Mesenchymal stem cell (in vitro differentiated cells and primary cell): ENCODE measurements at regions not wholly inside any gene's neighbourhood (a gene's known extent, or its start where the extent isn't known, plus 50 kb on each side); places are given as distances from the start of the nearest gene placed in this dataset.
A peak's percentile ranks its signal among the peaks of the same experiment; 100 is the strongest.

Experiments used
- DNase-seq: peaks from one replicate; pipeline ENCODE4 v3.0.0-alpha.2; 2013
- H2AFZ ChIP-seq: one replicate; pipeline ENCODE4 v1.6.1; 2013; ENCODE audit warnings: low read depth, mild to moderate bottlenecking, control low read depth, inconsistent platforms, low read length, moderate library complexity
- H2AK5ac ChIP-seq: 2 replicates; pipeline ENCODE4 v1.6.1; 2013; ENCODE audit warnings: low read length, moderate library complexity, mild to moderate bottlenecking, inconsistent platforms; ENCODE audit not compliant: severe bottlenecking
- H2BK120ac ChIP-seq: one replicate; pipeline ENCODE4 v1.6.1; 2013; ENCODE audit warnings: low read depth, mild to moderate bottlenecking, inconsistent platforms, low read length, moderate library complexity
- H2BK12ac ChIP-seq, 2 experiments: one replicate each; pipeline ENCODE4 v1.6.1; 2013; ENCODE audit warnings: inconsistent platforms in 2 of 2, low read length in 2 of 2, mild to moderate bottlenecking in 2 of 2, moderate library complexity in 2 of 2, control low read depth in 1 of 2
- H2BK15ac ChIP-seq: one replicate; pipeline ENCODE4 v1.6.1; 2013; ENCODE audit warnings: mild to moderate bottlenecking, low read depth, inconsistent platforms; ENCODE audit not compliant: poor library complexity, severe bottlenecking
- H2BK5ac ChIP-seq: 2 replicates; pipeline ENCODE4 v1.6.1; 2013; ENCODE audit warnings: low read depth, mild to moderate bottlenecking, low read length, control low read depth, inconsistent platforms; ENCODE audit not compliant: poor library complexity, severe bottlenecking
- H3K14ac ChIP-seq, 2 experiments: one replicate each; pipeline ENCODE4 v1.6.1; 2013; ENCODE audit warnings: inconsistent platforms in 2 of 2, low read length in 2 of 2, control low read depth in 1 of 2, mild to moderate bottlenecking in 1 of 2, moderate library complexity in 1 of 2
- H3K18ac ChIP-seq, 2 experiments: one replicate each; pipeline ENCODE4 v1.6.1; 2013; ENCODE audit warnings: inconsistent platforms in 2 of 2, low read length in 2 of 2, control low read depth in 1 of 2, low read depth in 1 of 2, mild to moderate bottlenecking in 1 of 2
- H3K23ac ChIP-seq, 2 experiments: one replicate each; pipeline ENCODE4 v1.6.1; 2013; ENCODE audit warnings: inconsistent platforms in 2 of 2, low read length in 2 of 2, mild to moderate bottlenecking in 2 of 2, moderate library complexity in 2 of 2, control low read depth in 1 of 2
- H3K27ac ChIP-seq: 2 replicates; pipeline ENCODE4 v1.5.1; 2013; ENCODE audit warnings: mild to moderate bottlenecking, moderate library complexity, low read length, control low read depth, inconsistent platforms; ENCODE audit not compliant: poor library complexity, severe bottlenecking
- H3K27me3 ChIP-seq, 2 experiments: 2 replicates each; pipeline versions ENCODE4 v1.6.1 to v1.7.0; 2013; ENCODE audit warnings: low read length in 2 of 2, mild to moderate bottlenecking in 2 of 2, moderate library complexity in 2 of 2, control low read depth in 1 of 2, inconsistent platforms in 1 of 2; ENCODE audit not compliant: control insufficient read depth in 1 of 2, insufficient read depth in 1 of 2
- H3K36me3 ChIP-seq, 2 experiments: 2 replicates each; pipeline versions ENCODE4 v1.6.1 to v1.7.0; 2013; ENCODE audit warnings: low read length in 2 of 2, control low read depth in 1 of 2, inconsistent platforms in 1 of 2, low read depth in 1 of 2, mild to moderate bottlenecking in 1 of 2; ENCODE audit not compliant: insufficient read depth in 2 of 2, control insufficient read depth in 1 of 2
- H3K4ac ChIP-seq, 2 experiments: one replicate each; pipeline ENCODE4 v1.6.1; 2013; ENCODE audit warnings: inconsistent platforms in 2 of 2, low read length in 2 of 2, mild to moderate bottlenecking in 2 of 2, moderate library complexity in 2 of 2, control low read depth in 1 of 2, low read depth in 1 of 2
- H3K4me1 ChIP-seq: 2 replicates; pipeline ENCODE4 v1.6.1; 2013; ENCODE audit warnings: low read depth, low read length, control low read depth; ENCODE audit not compliant: control insufficient read depth, insufficient read depth
- H3K4me2 ChIP-seq: 2 replicates; pipeline ENCODE4 v1.6.1; 2013; ENCODE audit warnings: low read length, mild to moderate bottlenecking, inconsistent platforms; ENCODE audit not compliant: poor library complexity, severe bottlenecking
- H3K4me3 ChIP-seq, 2 experiments: 2 replicates each; pipeline versions ENCODE4 v1.5.1 to v1.7.0; 2013; ENCODE audit warnings: low read length in 2 of 2, mild to moderate bottlenecking in 2 of 2, control low read depth in 1 of 2, low read depth in 1 of 2; ENCODE audit not compliant: insufficient read depth in 1 of 2
- H3K79me1 ChIP-seq: replicated peaks from 2 replicates; pipeline ENCODE4 v1.6.1; 2013; ENCODE audit warnings: mild to moderate bottlenecking, control low read depth, low read length, inconsistent platforms; ENCODE audit not compliant: poor library complexity, severe bottlenecking
- H3K9ac ChIP-seq: 2 replicates; pipeline ENCODE4 v1.7.0; 2013; ENCODE audit warnings: mild to moderate bottlenecking, low read length, moderate library complexity
- H3K9me3 ChIP-seq: 2 replicates; pipeline ENCODE4 v1.7.0; 2013; ENCODE audit warnings: mild to moderate bottlenecking, low read length; ENCODE audit not compliant: control insufficient read depth
- H4K8ac ChIP-seq: one replicate; pipeline ENCODE4 v1.6.1; 2013; ENCODE audit warnings: inconsistent platforms, mild to moderate bottlenecking, low read length, moderate library complexity
- H4K91ac ChIP-seq: one replicate; pipeline ENCODE4 v1.6.1; 2013; ENCODE audit warnings: mild to moderate bottlenecking, low read length, inconsistent platforms
- WGBS: methylation state at CpG from one replicate; pipeline ENCODE4 v1.1.7; 2013; ENCODE audit warnings: mixed read lengths; 5-methylcytosine and 5-hydroxymethylcytosine counted together

DNA sequence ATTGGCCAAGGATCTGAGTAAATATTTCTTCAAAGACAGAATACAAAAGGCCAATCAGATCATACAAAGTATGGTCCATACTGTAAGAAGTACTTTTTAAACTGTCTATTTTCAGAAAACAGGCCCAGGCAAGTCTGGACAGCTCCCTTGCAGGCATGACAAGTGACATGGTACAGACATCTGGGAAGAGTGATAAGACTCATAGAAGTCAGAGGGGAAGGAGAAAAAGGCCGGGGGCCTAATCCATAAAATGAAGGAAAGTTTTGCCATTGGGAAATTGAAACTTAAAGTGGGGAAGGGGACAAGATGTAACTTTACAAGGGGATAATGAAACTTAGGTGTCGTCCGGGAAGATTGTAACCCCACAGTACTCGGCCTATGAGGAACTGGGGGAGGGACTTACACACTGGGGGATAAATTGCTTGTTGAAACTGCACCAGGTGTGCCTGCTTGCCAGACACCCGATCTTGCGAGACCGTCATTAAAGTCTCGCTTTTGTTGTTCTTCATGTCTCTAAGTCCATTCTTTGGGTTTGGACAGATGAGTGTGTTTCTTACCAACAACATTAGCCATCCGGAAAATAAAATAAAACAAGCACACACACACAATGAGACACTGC, 684.0 kb downstream of the CDH11 start:
- Histone ChIP-seq H2BK120ac (peak overlapping the region; percentile 77), H4K8ac (peak overlapping the region; percentile 69), H2AFZ (no peak overlapping the region), H3K23ac (no peak overlapping the region), H2BK5ac (no peak overlapping the region), H2BK12ac (peak overlapping the region in 1 of 2 experiments; percentile 79), H3K79me1 (no peaks in the 10 kb centered on the region), H3K9ac (no peak overlapping the region), H3K18ac (peak overlapping the region; percentile 84 to 92), H2AK5ac (peak overlapping the region; percentile 95), H2BK15ac (peak overlapping the region; percentile 89), H3K14ac (no peak overlapping the region), H3K36me3 (no peaks in the 10 kb centered on the region), H3K27me3 (no peaks in the 10 kb centered on the region), H4K91ac (peak overlapping the region; percentile 83), H3K4me2 (no peak overlapping the region), H3K9me3 (peaks cover 19% of the 10 kb centered on the region), H3K4me3 (no peak overlapping the region), H3K4me1 (no peaks in the 10 kb centered on the region), H3K4ac (peak overlapping the region; percentile 22 to 81), H3K27ac (no peak overlapping the region)
- 12% methylated on average over 8 of the region's 9 CpGs for WGBS
- peak; percentile 75 for DNase-seq

DNA sequence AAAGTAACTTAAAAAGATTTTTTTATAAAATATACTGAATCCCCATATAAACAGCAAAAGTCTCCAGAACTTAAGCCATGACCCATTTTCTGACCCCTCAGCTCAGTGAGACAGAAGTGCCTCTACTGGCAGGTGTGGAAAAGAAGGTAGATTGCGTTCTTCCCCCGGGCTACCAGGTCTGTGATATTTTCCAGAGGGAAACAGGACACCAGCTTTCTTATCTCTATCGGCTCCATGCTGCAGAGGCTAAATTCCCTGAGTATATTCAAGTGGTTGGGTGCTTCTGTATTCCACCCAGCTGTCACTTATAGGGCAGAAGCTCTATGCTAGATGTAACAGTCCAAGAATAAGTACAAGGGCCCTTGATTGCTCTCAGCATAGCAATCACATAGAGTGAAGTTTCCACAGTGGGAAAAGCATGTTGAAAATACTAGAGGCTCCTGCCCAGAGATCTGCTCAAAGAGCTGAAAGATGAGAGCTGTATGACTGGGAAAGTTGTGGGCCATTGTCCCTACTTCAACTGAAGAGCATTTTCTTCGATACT, 687.3 kb downstream of the CDH11 start:
- H3K4me1 ChIP-seq: no peaks in the 10 kb centered on the region
- no peak overlapping the region for H3K14ac ChIP-seq
- WGBS: 79% methylated on average over 4 of the region's 4 CpGs
- H3K4ac ChIP-seq: no peak overlapping the region
- H3K18ac ChIP-seq: peak overlapping the region in 1 of 2 experiments; percentile 21
- no peak overlapping the region for H4K8ac ChIP-seq
- no peak overlapping the region for H3K9ac ChIP-seq
- no peak overlapping the region for H3K23ac ChIP-seq
- no peak overlapping the region for H2BK12ac ChIP-seq
- no peak overlapping the region for H3K4me3 ChIP-seq
- no peak for DNase-seq
- no peak overlapping the region for H3K27ac ChIP-seq
- peaks cover 23% of the 10 kb centered on the region for H3K9me3 ChIP-seq
- H3K27me3 ChIP-seq: no peaks in the 10 kb centered on the region
- no peak overlapping the region for H2AFZ ChIP-seq
- H2BK120ac ChIP-seq: peak overlapping the region; percentile 19
- H3K4me2 ChIP-seq: no peak overlapping the region
- H2BK5ac ChIP-seq: no peak overlapping the region
- no peak overlapping the region for H2BK15ac ChIP-seq
- H4K91ac ChIP-seq: no peak overlapping the region
- H3K79me1 ChIP-seq: no peaks in the 10 kb centered on the region
- no peaks in the 10 kb centered on the region for H3K36me3 ChIP-seq
- no peak overlapping the region for H2AK5ac ChIP-seq

DNA sequence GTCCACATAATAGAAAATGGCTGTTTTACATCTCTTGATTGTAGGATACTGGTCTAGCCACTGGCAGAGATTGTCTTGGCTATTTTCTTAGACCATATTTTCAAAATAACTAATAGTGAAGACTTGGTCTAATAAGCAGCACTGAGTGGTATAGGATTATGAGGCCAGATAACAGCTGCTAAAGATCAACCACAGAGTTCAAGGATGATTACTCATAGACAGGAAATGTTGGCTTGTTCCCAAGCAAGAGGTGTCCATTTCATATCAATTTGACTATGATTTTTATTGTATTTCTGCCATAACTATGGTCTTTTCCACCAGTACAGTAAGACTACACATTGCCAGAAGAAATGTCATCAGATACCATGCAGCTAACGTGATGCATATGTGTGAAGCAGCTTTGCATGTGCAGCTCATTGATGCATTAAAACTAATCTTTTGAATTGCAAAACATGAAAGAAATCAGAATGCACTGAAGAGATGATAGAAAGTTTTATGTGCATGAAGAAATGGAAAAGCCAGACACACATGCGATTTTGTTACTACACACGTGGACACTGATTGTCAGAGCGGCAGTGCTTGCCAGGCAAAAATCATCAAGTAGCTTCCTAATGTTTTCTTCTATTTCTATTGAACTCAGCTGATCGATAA, 693.3 kb downstream of the CDH11 start:
- H3K4me2 ChIP-seq: no peak overlapping the region
- H3K4me3 ChIP-seq: no peak overlapping the region
- peak overlapping the region; percentile 42 for H3K9ac ChIP-seq
- H2BK15ac ChIP-seq: no peak overlapping the region
- no peak overlapping the region for H2AK5ac ChIP-seq
- H3K27ac ChIP-seq: peak overlapping the region; percentile 43
- peak; percentile 56 for DNase-seq
- no peaks in the 10 kb centered on the region for H3K36me3 ChIP-seq
- WGBS: 82% methylated on average over 4 of the region's 5 CpGs
- no peaks in the 10 kb centered on the region for H3K27me3 ChIP-seq
- H2BK5ac ChIP-seq: no peak overlapping the region
- H3K23ac ChIP-seq: no peak overlapping the region
- no peak overlapping the region for H2AFZ ChIP-seq
- H3K4ac ChIP-seq: no peak overlapping the region
- peaks cover 9% of the 10 kb centered on the region for H3K9me3 ChIP-seq
- H4K8ac ChIP-seq: no peak overlapping the region
- no peak overlapping the region for H3K18ac ChIP-seq
- H4K91ac ChIP-seq: no peak overlapping the region
- H3K79me1 ChIP-seq: no peaks in the 10 kb centered on the region
- H3K14ac ChIP-seq: no peak overlapping the region
- H2BK12ac ChIP-seq: no peak overlapping the region
- no peaks in the 10 kb centered on the region for H3K4me1 ChIP-seq
- no peak overlapping the region for H2BK120ac ChIP-seq

DNA sequence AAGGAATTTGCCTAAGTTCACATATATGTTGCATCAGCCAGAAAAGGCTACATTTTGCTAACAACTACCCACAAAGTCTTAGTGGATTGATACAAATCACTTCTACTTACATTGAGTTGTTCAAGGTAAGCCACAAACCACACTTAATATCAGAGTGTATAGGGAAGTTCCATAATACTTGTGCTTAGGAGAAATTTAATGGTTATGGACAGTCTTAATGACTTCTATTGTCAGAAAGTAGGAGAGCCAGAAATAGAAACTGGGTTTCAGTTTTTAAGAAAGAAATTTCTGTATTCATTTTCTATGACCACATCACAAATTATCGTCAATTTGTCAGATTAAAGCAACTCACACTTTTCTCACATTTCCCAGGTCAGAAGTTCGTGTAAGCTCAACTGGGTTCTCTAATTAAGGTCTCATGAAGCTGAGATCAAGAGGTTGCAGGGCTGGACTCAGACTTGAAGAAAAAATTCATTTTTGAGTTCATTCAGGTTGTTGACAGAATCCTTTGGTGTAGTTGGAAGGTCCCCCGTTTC, 695.7 kb downstream of the CDH11 start:
- Histone ChIP-seq H3K14ac (no peak overlapping the region), H3K79me1 (no peaks in the 10 kb centered on the region), H3K27ac (no peak overlapping the region), H2BK120ac (no peak overlapping the region), H2BK15ac (no peak overlapping the region), H3K9me3 (no peaks in the 10 kb centered on the region), H3K4me2 (no peak overlapping the region), H3K36me3 (no peaks in the 10 kb centered on the region), H3K23ac (no peak overlapping the region), H2AFZ (no peak overlapping the region), H3K18ac (no peak overlapping the region), H2BK12ac (no peak overlapping the region), H4K8ac (no peak overlapping the region), H4K91ac (no peak overlapping the region), H3K9ac (no peak overlapping the region), H3K4me3 (no peak overlapping the region), H2BK5ac (no peak overlapping the region), H3K4ac (no peak overlapping the region), H2AK5ac (no peak overlapping the region), H3K4me1 (no peaks in the 10 kb centered on the region), H3K27me3 (no peaks in the 10 kb centered on the region)
- DNase-seq: no peak
- 98% methylated on average over 3 of the region's 3 CpGs for WGBS
